ENCODE measurements at regions not wholly inside any gene's neighbourhood (a gene's known extent, or its start where the extent isn't known, plus 50 kb on each side); places are given as distances from the start of the nearest gene placed in this dataset.

DNA sequence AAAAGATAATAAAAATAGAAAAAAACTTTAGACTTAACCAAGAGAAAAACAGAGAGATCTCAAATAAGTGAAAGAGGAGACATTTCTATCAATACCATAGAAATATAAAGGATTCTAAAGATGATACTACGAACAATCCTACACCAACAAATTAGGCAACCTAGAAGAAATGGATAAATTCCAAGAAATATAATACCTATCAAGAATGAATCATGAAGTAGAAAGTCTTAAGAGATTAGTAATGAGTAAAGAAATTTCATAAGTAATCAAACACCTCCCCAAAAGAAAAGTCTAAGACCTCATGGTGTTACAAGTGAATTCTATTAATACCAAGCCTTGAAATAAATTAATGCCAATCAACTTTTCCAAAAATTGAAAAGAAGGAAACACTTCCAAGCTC, 1584.5 kb upstream of the MIR17HG start (continued):
- no peak for TF ChIP-seq NANOG (IDR thresholded peaks at IDR 0.05; ENCODE audit: borderline replicate concordance)
- TF ChIP-seq, protein P1, sequence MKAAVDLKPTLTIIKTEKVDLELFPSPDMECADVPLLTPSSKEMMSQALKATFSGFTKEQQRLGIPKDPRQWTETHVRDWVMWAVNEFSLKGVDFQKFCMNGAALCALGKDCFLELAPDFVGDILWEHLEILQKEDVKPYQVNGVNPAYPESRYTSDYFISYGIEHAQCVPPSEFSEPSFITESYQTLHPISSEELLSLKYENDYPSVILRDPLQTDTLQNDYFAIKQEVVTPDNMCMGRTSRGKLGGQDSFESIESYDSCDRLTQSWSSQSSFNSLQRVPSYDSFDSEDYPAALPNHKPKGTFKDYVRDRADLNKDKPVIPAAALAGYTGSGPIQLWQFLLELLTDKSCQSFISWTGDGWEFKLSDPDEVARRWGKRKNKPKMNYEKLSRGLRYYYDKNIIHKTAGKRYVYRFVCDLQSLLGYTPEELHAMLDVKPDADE (IDR thresholded peaks at IDR 0.05), result no peak

- Histone ChIP-seq H3F3A (replicated peaks; ENCODE audit: low read depth) (no peaks in the 10 kb centered on the region), H3K36me3 (ENCODE audit: insufficient read depth) (no peaks in the 10 kb centered on the region), H3K27me3 (ENCODE audit: insufficient read depth) (no peaks in the 10 kb centered on the region), H3K79me2 (replicated peaks; ENCODE audit: insufficient read depth) (no peaks in the 10 kb centered on the region; the same call in 1 of the 2 replicates), H3K4me1 (ENCODE audit: insufficient read depth) (no peaks in the 10 kb centered on the region), H3K9me2 (ENCODE audit: insufficient read depth) (peaks cover 4% of the 10 kb centered on the region; the same call in 1 of the 2 replicates), H3K27ac (ENCODE audit: low read depth) (no peak overlapping the region), H2AFZ (no peak overlapping the region), H3K4me3 (no peak overlapping the region), H3K4me2 (no peak overlapping the region), H4K20me1 (replicated peaks; ENCODE audit: insufficient read depth) (no peaks in the 10 kb centered on the region)
- H3K4me3 Mint-ChIP-seq, result no peak overlapping the region
- no peaks in the 10 kb centered on the region for H3K4me1 Mint-ChIP-seq
- no peaks in the 10 kb centered on the region for H3K27me3 Mint-ChIP-seq (ENCODE audit: insufficient read depth, low read depth, poor library complexity)
- no peak overlapping the region for H3K27ac Mint-ChIP-seq
- TF ChIP-seq, protein P2, sequence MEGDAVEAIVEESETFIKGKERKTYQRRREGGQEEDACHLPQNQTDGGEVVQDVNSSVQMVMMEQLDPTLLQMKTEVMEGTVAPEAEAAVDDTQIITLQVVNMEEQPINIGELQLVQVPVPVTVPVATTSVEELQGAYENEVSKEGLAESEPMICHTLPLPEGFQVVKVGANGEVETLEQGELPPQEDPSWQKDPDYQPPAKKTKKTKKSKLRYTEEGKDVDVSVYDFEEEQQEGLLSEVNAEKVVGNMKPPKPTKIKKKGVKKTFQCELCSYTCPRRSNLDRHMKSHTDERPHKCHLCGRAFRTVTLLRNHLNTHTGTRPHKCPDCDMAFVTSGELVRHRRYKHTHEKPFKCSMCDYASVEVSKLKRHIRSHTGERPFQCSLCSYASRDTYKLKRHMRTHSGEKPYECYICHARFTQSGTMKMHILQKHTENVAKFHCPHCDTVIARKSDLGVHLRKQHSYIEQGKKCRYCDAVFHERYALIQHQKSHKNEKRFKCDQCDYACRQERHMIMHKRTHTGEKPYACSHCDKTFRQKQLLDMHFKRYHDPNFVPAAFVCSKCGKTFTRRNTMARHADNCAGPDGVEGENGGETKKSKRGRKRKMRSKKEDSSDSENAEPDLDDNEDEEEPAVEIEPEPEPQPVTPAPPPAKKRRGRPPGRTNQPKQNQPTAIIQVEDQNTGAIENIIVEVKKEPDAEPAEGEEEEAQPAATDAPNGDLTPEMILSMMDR (conservative IDR thresholded peaks at IDR 0.05; ENCODE audit: low read depth in 2 of 2), result no peak
- TF ChIP-seq EZH2 (IDR thresholded peaks at IDR 0.05; ENCODE audit: low read depth, unreplicated experiment), result no peak
- TF ChIP-seq EZH2phosphoT487 (IDR thresholded peaks at IDR 0.05; ENCODE audit: unreplicated experiment), result no peak
- TF ChIP-seq ZNF331 (CRISPR knock-in tag; IDR thresholded peaks at IDR 0.05; ENCODE audit: low read depth), result no peak
- no peak for TF ChIP-seq ZNF114 (CRISPR knock-in tag; IDR thresholded peaks at IDR 0.05)
- no peak for TF ChIP-seq NANOG (IDR thresholded peaks at IDR 0.05; ENCODE audit: borderline replicate concordance)
- ATAC-seq (no peak), DNase-seq (ENCODE audit: low spot score) (no peak)
- no peaks in the 10 kb centered on the region for H3K36me3 Mint-ChIP-seq (ENCODE audit: low read depth)
- H3K9me3 Mint-ChIP-seq, result no peaks in the 10 kb centered on the region; the same call in 2 of the 3 replicates
These were observed 1564.2 kb upstream of the MIR17HG start for GRCh38 chr13:89783221-89783755.

DNA sequence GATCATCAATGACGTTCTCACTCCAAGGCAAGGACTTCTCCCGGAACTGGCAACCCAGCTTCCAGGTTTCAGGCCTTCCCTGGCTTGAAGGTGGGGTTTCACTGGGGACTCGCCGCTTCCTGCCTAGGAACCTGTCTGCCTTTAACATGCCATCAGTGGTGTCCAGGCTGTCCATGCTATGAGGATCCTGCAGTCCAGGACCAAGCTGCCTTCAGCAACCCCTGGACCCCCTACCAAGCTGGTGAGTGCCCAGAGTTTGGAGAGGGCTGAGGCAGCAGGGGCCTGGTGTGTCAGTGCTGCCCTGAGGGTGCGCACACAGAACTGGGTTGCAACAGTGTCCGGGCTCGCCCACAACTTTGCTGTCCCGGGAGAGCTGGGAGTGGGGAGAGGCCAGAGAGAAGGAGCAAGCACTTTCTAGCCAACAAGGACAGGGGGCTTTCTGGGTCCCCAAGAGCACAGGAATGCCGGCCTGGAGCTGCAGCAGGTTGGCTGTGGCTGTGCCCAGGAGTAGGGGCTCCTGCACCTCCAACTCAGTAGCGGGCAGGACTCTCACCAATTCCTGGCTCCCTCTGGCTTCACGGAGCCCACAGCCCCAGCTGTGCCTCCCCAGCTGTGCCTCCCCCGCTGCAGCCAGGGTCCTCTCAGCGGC, 1563.2 kb upstream of the MIR17HG start:
- Histone ChIP-seq H2AFZ (no peak overlapping the region), H4K20me1 (replicated peaks; ENCODE audit: insufficient read depth) (no peaks in the 10 kb centered on the region), H3K79me2 (replicated peaks; ENCODE audit: insufficient read depth) (no peaks in the 10 kb centered on the region; the same call in 1 of the 2 replicates), H3K27ac (ENCODE audit: low read depth) (no peak overlapping the region), H3K4me2 (no peak overlapping the region), H3K4me1 (ENCODE audit: insufficient read depth) (no peaks in the 10 kb centered on the region), H3K36me3 (ENCODE audit: insufficient read depth) (no peaks in the 10 kb centered on the region), H3K27me3 (ENCODE audit: insufficient read depth) (no peaks in the 10 kb centered on the region), H3K4me3 (no peak overlapping the region), H3K9me2 (ENCODE audit: insufficient read depth) (peaks cover 4% of the 10 kb centered on the region; the same call in 1 of the 2 replicates), H3F3A (replicated peaks; ENCODE audit: low read depth) (no peaks in the 10 kb centered on the region)
- Mint-ChIP-seq H3K36me3 (ENCODE audit: low read depth) (no peaks in the 10 kb centered on the region), H3K27ac (no peak overlapping the region), H3K4me3 (no peak overlapping the region), H3K4me1 (no peaks in the 10 kb centered on the region), H3K27me3 (ENCODE audit: insufficient read depth, low read depth, poor library complexity) (no peaks in the 10 kb centered on the region), H3K9me3 (no peaks in the 10 kb centered on the region; the same call in 2 of the 3 replicates)
- no peak for DNase-seq (ENCODE audit: low spot score)
- TF ChIP-seq JUNB (IDR thresholded peaks at IDR 0.05; ENCODE audit: unreplicated experiment) (no peak), EZH2 (IDR thresholded peaks at IDR 0.05; ENCODE audit: low read depth, unreplicated experiment) (no peak)
- TF ChIP-seq, protein P2 (conservative IDR thresholded peaks at IDR 0.05; ENCODE audit: low read depth in 2 of 2), result no peak
- no peak for ATAC-seq

All from GM23338 (cell line).